Glutamatergic neuron (in vitro differentiated cells): ENCODE measurements at regions not wholly inside any gene's neighbourhood (a gene's known extent, or its start where the extent isn't known, plus 50 kb on each side); places are given as distances from the start of the nearest gene placed in this dataset.

ENCODE experiments used
- DNase-seq: peaks from one replicate; pipeline ENCODE4 v3.0.0; 2022
- H3K27ac Mint-ChIP-seq: one replicate; pipeline ENCODE4 v1.8.0; 2020; ENCODE audit warnings: mild to moderate bottlenecking, mixed read lengths, inconsistent platforms; ENCODE audit not compliant: unreplicated experiment
- H3K27me3 Mint-ChIP-seq: one replicate; pipeline ENCODE4 v1.8.0; 2020; ENCODE audit warnings: mild to moderate bottlenecking, moderate library complexity, mixed read lengths, inconsistent platforms; ENCODE audit not compliant: unreplicated experiment
- H3K36me3 Mint-ChIP-seq: one replicate; pipeline ENCODE4 v1.8.0; 2020; ENCODE audit warnings: mild to moderate bottlenecking, mixed read lengths, inconsistent platforms; ENCODE audit not compliant: unreplicated experiment
- H3K4me1 Mint-ChIP-seq: one replicate; pipeline ENCODE4 v1.8.0; 2020; ENCODE audit warnings: mild to moderate bottlenecking, low read depth, mixed read lengths, inconsistent platforms; ENCODE audit not compliant: unreplicated experiment
- H3K4me3 Mint-ChIP-seq: one replicate; pipeline ENCODE4 v1.8.0; 2020; ENCODE audit warnings: mild to moderate bottlenecking, mixed read lengths, inconsistent platforms; ENCODE audit not compliant: unreplicated experiment
- H3K9me3 Mint-ChIP-seq: one replicate; pipeline ENCODE4 v1.8.0; 2020; ENCODE audit warnings: mild to moderate bottlenecking, moderate library complexity, mixed read lengths, inconsistent platforms; ENCODE audit not compliant: unreplicated experiment
- TF ChIP-seq, protein P1 (sequence below): fragments of 200-600 bp; sonication (generic); IDR thresholded peaks from one replicate; pipeline ENCODE4 v1.5.0; 2021; ENCODE audit not compliant: partially characterized antibody, unreplicated experiment

DNA sequence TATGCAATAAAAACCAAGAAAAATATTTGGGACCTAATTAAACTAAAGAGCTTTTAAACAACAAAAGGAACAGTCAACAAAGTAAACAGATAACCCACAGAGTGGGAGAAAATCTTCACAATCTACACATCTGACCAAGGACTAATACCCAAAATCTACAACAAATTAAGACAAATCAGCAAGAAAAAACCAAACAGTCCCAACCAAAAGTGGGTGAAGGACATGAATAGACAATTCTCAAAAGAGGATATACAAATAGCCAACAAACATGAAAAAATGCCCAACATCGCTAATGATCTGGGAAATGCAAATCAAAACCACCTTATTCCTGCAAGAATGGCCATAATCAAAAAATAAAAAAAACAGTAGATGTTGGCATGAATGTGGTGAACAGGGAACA, 250.1 kb downstream of the C1D start:
- peaks cover 6% of the 10 kb centered on the region for H3K36me3 Mint-ChIP-seq
- H3K4me3 Mint-ChIP-seq = no peak overlapping the region
- H3K4me1 Mint-ChIP-seq = no peaks in the 10 kb centered on the region
- DNase-seq = no peak
- H3K27me3 Mint-ChIP-seq = no peaks in the 10 kb centered on the region
- H3K27ac Mint-ChIP-seq = no peak overlapping the region
- no peaks in the 10 kb centered on the region for H3K9me3 Mint-ChIP-seq
- TF ChIP-seq, protein P1, sequence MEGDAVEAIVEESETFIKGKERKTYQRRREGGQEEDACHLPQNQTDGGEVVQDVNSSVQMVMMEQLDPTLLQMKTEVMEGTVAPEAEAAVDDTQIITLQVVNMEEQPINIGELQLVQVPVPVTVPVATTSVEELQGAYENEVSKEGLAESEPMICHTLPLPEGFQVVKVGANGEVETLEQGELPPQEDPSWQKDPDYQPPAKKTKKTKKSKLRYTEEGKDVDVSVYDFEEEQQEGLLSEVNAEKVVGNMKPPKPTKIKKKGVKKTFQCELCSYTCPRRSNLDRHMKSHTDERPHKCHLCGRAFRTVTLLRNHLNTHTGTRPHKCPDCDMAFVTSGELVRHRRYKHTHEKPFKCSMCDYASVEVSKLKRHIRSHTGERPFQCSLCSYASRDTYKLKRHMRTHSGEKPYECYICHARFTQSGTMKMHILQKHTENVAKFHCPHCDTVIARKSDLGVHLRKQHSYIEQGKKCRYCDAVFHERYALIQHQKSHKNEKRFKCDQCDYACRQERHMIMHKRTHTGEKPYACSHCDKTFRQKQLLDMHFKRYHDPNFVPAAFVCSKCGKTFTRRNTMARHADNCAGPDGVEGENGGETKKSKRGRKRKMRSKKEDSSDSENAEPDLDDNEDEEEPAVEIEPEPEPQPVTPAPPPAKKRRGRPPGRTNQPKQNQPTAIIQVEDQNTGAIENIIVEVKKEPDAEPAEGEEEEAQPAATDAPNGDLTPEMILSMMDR = no peak

DNA sequence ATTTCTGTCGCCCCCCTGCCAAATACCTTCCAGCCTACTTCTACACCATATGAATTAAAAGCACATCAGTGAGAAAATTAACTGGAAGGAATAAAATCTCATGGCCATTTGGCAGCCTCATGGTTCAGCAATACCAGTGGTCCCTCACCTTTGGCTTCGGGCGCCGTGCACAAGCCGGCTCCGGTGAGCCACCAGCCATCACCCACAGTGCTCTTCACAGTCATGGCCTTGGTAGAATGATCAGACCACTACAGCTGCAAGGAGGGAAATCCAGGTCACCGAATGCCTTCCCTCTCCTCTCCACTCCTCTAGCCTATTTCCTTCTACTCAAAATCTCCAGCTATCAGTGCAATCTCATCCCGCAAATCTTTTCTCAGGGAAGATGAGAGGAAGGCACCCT, 239.1 kb downstream of the C1D start:
- H3K4me3 Mint-ChIP-seq = no peak overlapping the region

DNA sequence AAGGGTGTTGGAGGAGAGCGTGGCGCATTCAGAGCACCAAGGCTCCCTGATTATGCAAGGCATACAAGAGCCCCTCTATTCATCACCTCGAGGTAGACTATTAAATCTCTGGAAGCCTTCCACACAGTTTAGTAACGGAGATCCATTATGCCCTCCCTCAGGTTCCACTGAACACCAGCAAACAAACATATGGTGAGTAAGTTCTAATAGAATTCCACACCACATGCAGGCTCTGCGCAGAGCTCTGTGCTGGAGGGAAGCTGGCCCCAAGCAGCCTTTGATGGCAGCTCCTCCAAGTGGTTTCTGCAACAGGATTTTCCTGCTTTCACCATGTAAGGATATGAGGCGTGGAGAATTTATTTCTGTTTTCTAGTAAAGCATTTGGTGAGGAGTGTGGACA, 238.6 kb downstream of the C1D start:
- Mint-ChIP-seq H3K36me3 (no peaks in the 10 kb centered on the region), H3K9me3 (no peaks in the 10 kb centered on the region), H3K4me1 (no peaks in the 10 kb centered on the region), H3K4me3 (no peak overlapping the region), H3K27me3 (no peaks in the 10 kb centered on the region), H3K27ac (no peak overlapping the region)
- DNase-seq = no peak
- TF ChIP-seq, protein P1 = no peak

More for the DNA sequence above, 239.1 kb downstream of the C1D start:
- Mint-ChIP-seq H3K36me3 (no peaks in the 10 kb centered on the region), H3K4me1 (no peaks in the 10 kb centered on the region), H3K27me3 (no peaks in the 10 kb centered on the region), H3K9me3 (no peaks in the 10 kb centered on the region), H3K27ac (no peak overlapping the region)
- TF ChIP-seq, protein P1 = no peak
- DNase-seq = no peak

DNA sequence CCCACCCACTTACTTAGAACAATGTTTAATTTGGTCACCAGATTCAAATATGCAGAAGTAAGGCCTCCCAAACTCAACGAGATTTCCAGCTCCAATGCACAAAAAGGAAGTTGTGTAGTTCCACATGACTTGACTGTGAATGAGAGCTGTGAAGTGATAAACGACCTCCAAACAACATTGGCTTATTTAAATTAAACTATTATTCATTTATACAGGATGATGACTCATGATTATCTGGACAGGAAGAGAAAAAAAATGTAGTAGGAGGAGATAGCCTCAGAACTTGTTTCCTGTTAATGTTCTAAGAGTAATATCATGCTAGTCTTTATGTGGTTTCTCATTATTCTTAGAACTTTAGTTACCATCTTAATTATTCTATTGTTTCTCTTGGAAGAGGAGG, 237.3 kb downstream of the C1D start:
- Mint-ChIP-seq H3K9me3 (no peaks in the 10 kb centered on the region), H3K4me1 (no peaks in the 10 kb centered on the region), H3K4me3 (no peak overlapping the region), H3K27me3 (no peaks in the 10 kb centered on the region), H3K27ac (no peak overlapping the region), H3K36me3 (no peaks in the 10 kb centered on the region)
- TF ChIP-seq, protein P1 = no peak
- DNase-seq = no peak

DNA sequence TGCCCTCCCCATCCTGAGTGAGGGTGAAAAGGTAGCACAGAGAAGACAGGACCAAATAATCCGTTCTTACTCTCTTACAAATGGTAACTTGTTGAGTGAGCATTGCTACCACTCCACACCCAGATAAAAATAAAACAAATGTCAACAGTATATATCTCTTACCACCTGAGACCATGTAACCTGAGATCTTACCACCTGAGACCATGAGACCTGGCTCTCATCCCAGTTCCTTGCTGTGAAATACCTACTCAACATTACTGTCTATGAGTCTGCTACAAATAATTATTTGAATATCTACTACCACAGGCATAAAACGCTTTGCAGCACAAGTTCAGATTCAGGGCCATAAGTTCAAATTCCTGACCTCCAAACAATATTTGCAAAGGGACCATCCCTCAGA, 234.7 kb downstream of the C1D start:
- TF ChIP-seq, protein P1 = no peak
- Mint-ChIP-seq H3K4me1 (no peaks in the 10 kb centered on the region), H3K27ac (no peak overlapping the region), H3K36me3 (no peaks in the 10 kb centered on the region), H3K4me3 (no peak overlapping the region), H3K27me3 (peaks cover 2% of the 10 kb centered on the region), H3K9me3 (no peaks in the 10 kb centered on the region)
- DNase-seq = no peak
